AG20443 (cell line): ENCODE measurements at regions not wholly inside any gene's neighbourhood (a gene's known extent, or its start where the extent isn't known, plus 50 kb on each side); places are given as distances from the start of the nearest gene placed in this dataset.
A peak's percentile ranks its signal among the peaks of the same experiment; 100 is the strongest.

Experiments used
- DNase-seq: peaks from one replicate; pipeline ENCODE4 v3.0.0; 2012; ENCODE audit warnings: low spot score, mixed read lengths

- DNase-seq: no peak
Measured at GRCh38 chr11:103530257-103530656, 421.0 kb downstream of the DYNC2H1 start.

GRCh38 chr11:103532133-103532788, 423.0 kb downstream of the DYNC2H1 start:
- DNase-seq: peak; percentile 54

- DNase-seq: no peak
Measured at GRCh38 chr11:103534191-103534590, 425.0 kb downstream of the DYNC2H1 start.

GRCh38 chr11:103534959-103535358, 425.7 kb downstream of the DYNC2H1 start:
- no peak for DNase-seq

GRCh38 chr11:103536335-103536722, 427.1 kb downstream of the DYNC2H1 start:
- no peak for DNase-seq

GRCh38 chr11:103537904-103538502, 428.8 kb downstream of the DYNC2H1 start:
- peak; percentile 34 for DNase-seq

- no peak for DNase-seq
Measured at GRCh38 chr11:103539166-103539565, 429.9 kb downstream of the DYNC2H1 start.

- DNase-seq: no peak
Measured at GRCh38 chr11:103541186-103541795, 432.1 kb downstream of the DYNC2H1 start.

GRCh38 chr11:103542851-103543250, 433.6 kb downstream of the DYNC2H1 start:
- DNase-seq: no peak

GRCh38 chr11:103543456-103543855, 434.2 kb downstream of the DYNC2H1 start:
- DNase-seq: no peak

GRCh38 chr11:103544874-103545273, 435.6 kb downstream of the DYNC2H1 start:
- no peak for DNase-seq

GRCh38 chr11:103545551-103545950, 436.3 kb downstream of the DYNC2H1 start:
- DNase-seq: no peak

- DNase-seq: peak; percentile 35
Measured at GRCh38 chr11:103546236-103546635, 437.0 kb downstream of the DYNC2H1 start.

- no peak for DNase-seq
Measured at GRCh38 chr11:103547024-103547423, 437.8 kb downstream of the DYNC2H1 start.

GRCh38 chr11:103547691-103548090, 438.5 kb downstream of the DYNC2H1 start:
- DNase-seq: no peak

GRCh38 chr11:103548838-103549237, 439.6 kb downstream of the DYNC2H1 start:
- DNase-seq: no peak

- DNase-seq: no peak
Measured at GRCh38 chr11:103550811-103551210, 441.6 kb downstream of the DYNC2H1 start.

- peak; percentile 13 for DNase-seq
Measured at GRCh38 chr11:103552086-103552485, 442.9 kb downstream of the DYNC2H1 start.

GRCh38 chr11:103556171-103556570, 446.9 kb downstream of the DYNC2H1 start:
- DNase-seq: no peak

GRCh38 chr11:103566116-103566515, 456.9 kb downstream of the DYNC2H1 start:
- DNase-seq: no peak

- no peak for DNase-seq
Measured at GRCh38 chr11:103581760-103582159, 454.7 kb upstream of the DDI1 start.

- peak; percentile 13 for DNase-seq
Measured at GRCh38 chr11:103582351-103582909, 454.0 kb upstream of the DDI1 start.

- DNase-seq: no peak
Measured at GRCh38 chr11:103584021-103584420, 452.4 kb upstream of the DDI1 start.
